ENCODE measurements at regions not wholly inside any gene's neighbourhood (a gene's known extent, or its start where the extent isn't known, plus 50 kb on each side); places are given as distances from the start of the nearest gene placed in this dataset.

- TF ChIP-seq POLR2A (IDR thresholded peaks at IDR 0.05; ENCODE audit: low read length) (no peak), GATA1 (IDR thresholded peaks at IDR 0.05; ENCODE audit: low read depth, low read length) (no peak)
Observed at GRCh38 chr3:30288830-30289229, 317.6 kb upstream of the TGFBR2 start.
